PC-9 (cell line): ENCODE measurements at regions not wholly inside any gene's neighbourhood (a gene's known extent, or its start where the extent isn't known, plus 50 kb on each side); places are given as distances from the start of the nearest gene placed in this dataset.

Experiments
- BruUV-seq: library from RNA; stranded (reverse); fragments of 400-500 nt; replicated peaks from 2 replicates; lab custom pipeline; 2021; lab: Mats Ljungman, UMichigan
- CTCF ChIA-PET: fragments of 300-600 bp; sonication (Branson Sonifier 250); formaldehyde crosslinking; loops from one replicate; lab custom pipeline; 2022; ENCODE audit warnings: antibody characterized with exemption; lab: Charles Lee
- POLR2A ChIA-PET: fragments of 300-600 bp; sonication (Branson Sonifier 250); formaldehyde crosslinking; loops from one replicate; lab custom pipeline; 2022; ENCODE audit warnings: antibody characterized with exemption; ENCODE audit not compliant: unreplicated experiment; lab: Charles Lee
- DNase-seq, 2 experiments: peaks; one replicate each; pipeline versions ENCODE4 v3.0.0 to v3.0.0-alpha.2; 2015 to 2022; ENCODE audit warnings: mixed read lengths in 1 of 2
- H2AFZ ChIP-seq: fragments of 200-600 bp; sonication (generic); 2 replicates; pipeline ENCODE4 v1.8.1; 2017; ENCODE audit warnings: antibody characterized with exemption
- H3F3A ChIP-seq: fragments of 200-600 bp; sonication (generic); 2 replicates; pipeline ENCODE4 v1.8.1; 2017; ENCODE audit warnings: antibody characterized with exemption, mild to moderate bottlenecking, low read depth; ENCODE audit not compliant: insufficient read depth
- H3K27ac ChIP-seq: fragments of 200-600 bp; sonication (generic); 2 replicates; pipeline ENCODE4 v1.6.1; 2016; ENCODE audit warnings: mixed run types
- H3K27me3 ChIP-seq: fragments of 200-600 bp; sonication (generic); 2 replicates; pipeline ENCODE4 v1.6.1; 2016; ENCODE audit warnings: low read depth, mixed run types; ENCODE audit not compliant: insufficient read depth
- H3K36me3 ChIP-seq: fragments of 200-600 bp; sonication (generic); 2 replicates; pipeline ENCODE4 v1.6.1; 2016; ENCODE audit warnings: low read depth, mixed run types
- H3K4me1 ChIP-seq: fragments of 200-600 bp; sonication (generic); replicated peaks from 2 replicates; pipeline ENCODE4 v1.6.1; 2016; ENCODE audit warnings: mixed run types; ENCODE audit not compliant: insufficient read depth
- H3K4me2 ChIP-seq: fragments of 200-600 bp; sonication (generic); 2 replicates; pipeline ENCODE4 v1.6.1; 2017; ENCODE audit warnings: mixed run types
- H3K4me3 ChIP-seq: fragments of 200-600 bp; sonication (generic); 2 replicates; pipeline ENCODE4 v1.6.1; 2016; ENCODE audit warnings: mixed run types
- H3K79me2 ChIP-seq: fragments of 200-600 bp; sonication (generic); 2 replicates; pipeline ENCODE4 v1.6.1; 2017; ENCODE audit warnings: low read depth, mixed run types
- H3K9me2 ChIP-seq: fragments of 200-600 bp; sonication (generic); 2 replicates; pipeline ENCODE4 v1.8.1; 2017; ENCODE audit warnings: mild to moderate bottlenecking; ENCODE audit not compliant: insufficient read depth
- H3K9me3 ChIP-seq: fragments of 200-600 bp; sonication (generic); 2 replicates; pipeline ENCODE4 v1.8.1; 2016; ENCODE audit warnings: low read depth; ENCODE audit not compliant: insufficient read depth
- H4K20me1 ChIP-seq: fragments of 200-600 bp; sonication (generic); 2 replicates; pipeline ENCODE4 v1.8.1; 2017; ENCODE audit not compliant: insufficient read depth
- EZH2 ChIP-seq: fragments of 200-600 bp; sonication (generic); IDR thresholded peaks from 2 replicates; pipeline ENCODE4 v1.8.0; 2017; ENCODE audit warnings: antibody characterized with exemption, low read depth
- intact Hi-C: fragments of 100-400 bp; cut with micrococcal nuclease; formaldehyde crosslinking; loops from one replicate; pipeline ENCODE4 v1.10.0; 2022; ENCODE audit not compliant: unreplicated experiment
- TF ChIP-seq, protein P1 (sequence below): fragments of 200-600 bp; sonication (generic); conservative IDR thresholded peaks from 2 replicates; pipeline ENCODE4 v1.6.1; 2017; ENCODE audit warnings: mixed run types, antibody characterized with exemption, mild to moderate bottlenecking, moderate library complexity

DNA sequence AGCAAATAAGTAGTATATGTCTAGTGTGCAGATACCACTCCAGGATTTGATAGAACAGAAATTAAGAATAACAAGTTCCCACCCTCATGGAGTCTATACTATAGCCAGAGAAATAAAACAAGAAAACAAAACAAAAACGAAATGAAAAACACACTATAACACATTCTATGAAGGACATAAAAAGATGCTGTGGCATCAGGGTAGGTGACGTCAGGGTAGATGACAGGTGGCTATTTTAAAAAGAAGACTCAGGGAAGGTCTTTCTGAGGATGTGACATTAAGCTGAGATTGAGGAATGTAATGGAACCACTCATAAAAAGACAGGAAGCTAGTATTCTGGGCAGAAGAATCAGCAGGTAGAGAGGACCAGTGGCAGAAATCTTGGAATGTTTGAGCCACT, 469.6 kb downstream of the RAP2B start:
- H3K9me3 ChIP-seq = no peaks in the 10 kb centered on the region
- H3K4me3 ChIP-seq = no peak overlapping the region
- no peak overlapping the region for H3K4me2 ChIP-seq
- no peaks in the 10 kb centered on the region for H3K27me3 ChIP-seq
- ChIA-PET POLR2A (interaction anchor here (0.7 kb wide), 1 partner anchor 17 kb away, joined by 4 read pairs; no protein-coding TSS in a partner anchor), CTCF (no interaction called here)
- H3K9me2 ChIP-seq = no peaks in the 10 kb centered on the region
- H3K4me1 ChIP-seq = no peaks in the 10 kb centered on the region
- no peaks in the 10 kb centered on the region for H3F3A ChIP-seq
- H2AFZ ChIP-seq = no peak overlapping the region
- no peak overlapping the region for H3K27ac ChIP-seq
- H3K79me2 ChIP-seq = no peaks in the 10 kb centered on the region
- intact Hi-C loops = no loop called here
- BruUV-seq = no TSS peak
- no peaks in the 10 kb centered on the region for H4K20me1 ChIP-seq
- H3K36me3 ChIP-seq = no peaks in the 10 kb centered on the region
- TF ChIP-seq EZH2 = no peak
- TF ChIP-seq, protein P1, sequence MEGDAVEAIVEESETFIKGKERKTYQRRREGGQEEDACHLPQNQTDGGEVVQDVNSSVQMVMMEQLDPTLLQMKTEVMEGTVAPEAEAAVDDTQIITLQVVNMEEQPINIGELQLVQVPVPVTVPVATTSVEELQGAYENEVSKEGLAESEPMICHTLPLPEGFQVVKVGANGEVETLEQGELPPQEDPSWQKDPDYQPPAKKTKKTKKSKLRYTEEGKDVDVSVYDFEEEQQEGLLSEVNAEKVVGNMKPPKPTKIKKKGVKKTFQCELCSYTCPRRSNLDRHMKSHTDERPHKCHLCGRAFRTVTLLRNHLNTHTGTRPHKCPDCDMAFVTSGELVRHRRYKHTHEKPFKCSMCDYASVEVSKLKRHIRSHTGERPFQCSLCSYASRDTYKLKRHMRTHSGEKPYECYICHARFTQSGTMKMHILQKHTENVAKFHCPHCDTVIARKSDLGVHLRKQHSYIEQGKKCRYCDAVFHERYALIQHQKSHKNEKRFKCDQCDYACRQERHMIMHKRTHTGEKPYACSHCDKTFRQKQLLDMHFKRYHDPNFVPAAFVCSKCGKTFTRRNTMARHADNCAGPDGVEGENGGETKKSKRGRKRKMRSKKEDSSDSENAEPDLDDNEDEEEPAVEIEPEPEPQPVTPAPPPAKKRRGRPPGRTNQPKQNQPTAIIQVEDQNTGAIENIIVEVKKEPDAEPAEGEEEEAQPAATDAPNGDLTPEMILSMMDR = no peak
- no peak for DNase-seq

DNA sequence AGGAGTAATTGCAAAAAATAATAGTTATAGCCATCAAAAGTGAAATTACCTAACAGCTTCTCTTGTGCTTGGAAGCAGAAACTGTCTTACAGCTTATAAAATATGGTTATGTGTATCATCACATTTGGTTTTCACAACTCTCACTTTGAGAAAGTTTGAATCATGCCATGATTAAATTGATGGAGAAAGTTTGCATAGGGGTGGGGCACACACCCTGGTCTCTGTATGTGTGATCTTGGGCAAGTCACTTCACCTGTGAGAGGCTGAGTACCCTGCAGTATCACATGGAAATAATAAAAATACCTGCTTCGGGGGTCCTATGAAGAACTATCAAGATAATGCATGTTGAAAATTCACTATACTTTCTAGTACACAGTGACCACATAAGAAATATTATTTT, 471.4 kb downstream of the RAP2B start:
- Histone ChIP-seq H3K27ac (no peak overlapping the region), H3K4me2 (no peak overlapping the region), H3K4me1 (no peaks in the 10 kb centered on the region), H3K4me3 (no peak overlapping the region), H3K9me2 (no peaks in the 10 kb centered on the region), H3K36me3 (no peaks in the 10 kb centered on the region), H2AFZ (no peak overlapping the region), H3K79me2 (no peaks in the 10 kb centered on the region), H3K9me3 (no peaks in the 10 kb centered on the region), H3K27me3 (no peaks in the 10 kb centered on the region), H3F3A (no peaks in the 10 kb centered on the region), H4K20me1 (no peaks in the 10 kb centered on the region)
- no TSS peak for BruUV-seq
- DNase-seq = no peak
- CTCF ChIA-PET = no interaction called here
- TF ChIP-seq, protein P1 = no peak
- TF ChIP-seq EZH2 = no peak
- POLR2A ChIA-PET = no interaction called here
- intact Hi-C loops = no loop called here

GRCh38 chr3:153634683-153635082, 472.7 kb downstream of the RAP2B start:
- Histone ChIP-seq H2AFZ (no peak overlapping the region), H3K79me2 (no peaks in the 10 kb centered on the region), H3F3A (no peaks in the 10 kb centered on the region), H3K27ac (no peak overlapping the region), H3K9me2 (no peaks in the 10 kb centered on the region), H4K20me1 (no peaks in the 10 kb centered on the region), H3K27me3 (no peaks in the 10 kb centered on the region), H3K36me3 (no peaks in the 10 kb centered on the region), H3K4me2 (no peak overlapping the region), H3K4me1 (no peaks in the 10 kb centered on the region), H3K9me3 (no peaks in the 10 kb centered on the region), H3K4me3 (no peak overlapping the region)
- ChIA-PET CTCF (no interaction called here), POLR2A (interaction anchor here (0.6 kb wide), 1 partner anchor 139 kb away, joined by 5 read pairs; no protein-coding TSS in a partner anchor)
- intact Hi-C loops = no loop called here
- no peak for TF ChIP-seq EZH2
- TF ChIP-seq, protein P1 = no peak
- no TSS peak for BruUV-seq
- no peak for DNase-seq
